SK-N-SH treated with all-trans-retinoic acid at 6 μM for 48 hours (cell line): ENCODE measurements at regions not wholly inside any gene's neighbourhood (a gene's known extent, or its start where the extent isn't known, plus 50 kb on each side); places are given as distances from the start of the nearest gene placed in this dataset.

Experiments
- GLIS3 ChIP-seq: fragments of 250-450 bp; sonication (Bioruptor Pico); IDR thresholded peaks from 2 replicates; pipeline ENCODE4 v1.5.0; 2020; ENCODE audit warnings: mild to moderate bottlenecking, moderate library complexity
- RARB ChIP-seq: fragments of 250-450 bp; sonication (Bioruptor Pico); IDR thresholded peaks from 2 replicates; pipeline ENCODE4 v1.8.0; 2021; ENCODE audit warnings: mild to moderate bottlenecking, moderate library complexity
- ZC3H10 ChIP-seq: fragments of 250-450 bp; sonication (Bioruptor Pico); IDR thresholded peaks from 2 replicates; pipeline ENCODE4 v1.5.1; 2021; ENCODE audit warnings: mild to moderate bottlenecking, moderate library complexity
- ZFP30 ChIP-seq: fragments of 450-650 bp; formaldehyde crosslinking; IDR thresholded peaks from 2 replicates; pipeline ENCODE4 v1.5.0; 2022; ENCODE audit warnings: mild to moderate bottlenecking, moderate library complexity
- ZNF565 ChIP-seq: fragments of 450-650 bp; formaldehyde crosslinking; conservative IDR thresholded peaks from 2 replicates; pipeline ENCODE4 v1.5.0; 2020; ENCODE audit warnings: low read depth, mild to moderate bottlenecking, moderate library complexity
- TF ChIP-seq, protein P1 (sequence below): fragments of 250-450 bp; sonication (Bioruptor Pico); IDR thresholded peaks from 2 replicates; pipeline ENCODE4 v1.5.1; 2021; ENCODE audit warnings: mild to moderate bottlenecking, moderate library complexity
- TF ChIP-seq, protein P2 (sequence below): fragments of 250-450 bp; sonication (Bioruptor Pico); IDR thresholded peaks from 2 replicates; pipeline ENCODE4 v1.5.1; 2020; ENCODE audit warnings: low read depth, mild to moderate bottlenecking, moderate library complexity

GRCh38 chr3:27596921-27597320, 112.7 kb upstream of the SLC4A7 start:
- TF ChIP-seq, protein P1, sequence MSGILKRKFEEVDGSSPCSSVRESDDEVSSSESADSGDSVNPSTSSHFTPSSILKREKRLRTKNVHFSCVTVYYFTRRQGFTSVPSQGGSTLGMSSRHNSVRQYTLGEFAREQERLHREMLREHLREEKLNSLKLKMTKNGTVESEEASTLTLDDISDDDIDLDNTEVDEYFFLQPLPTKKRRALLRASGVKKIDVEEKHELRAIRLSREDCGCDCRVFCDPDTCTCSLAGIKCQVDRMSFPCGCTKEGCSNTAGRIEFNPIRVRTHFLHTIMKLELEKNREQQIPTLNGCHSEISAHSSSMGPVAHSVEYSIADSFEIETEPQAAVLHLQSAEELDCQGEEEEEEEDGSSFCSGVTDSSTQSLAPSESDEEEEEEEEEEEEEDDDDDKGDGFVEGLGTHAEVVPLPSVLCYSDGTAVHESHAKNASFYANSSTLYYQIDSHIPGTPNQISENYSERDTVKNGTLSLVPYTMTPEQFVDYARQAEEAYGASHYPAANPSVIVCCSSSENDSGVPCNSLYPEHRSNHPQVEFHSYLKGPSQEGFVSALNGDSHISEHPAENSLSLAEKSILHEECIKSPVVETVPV (CRISPR knock-in tag), result no peak
- TF ChIP-seq, protein P2, sequence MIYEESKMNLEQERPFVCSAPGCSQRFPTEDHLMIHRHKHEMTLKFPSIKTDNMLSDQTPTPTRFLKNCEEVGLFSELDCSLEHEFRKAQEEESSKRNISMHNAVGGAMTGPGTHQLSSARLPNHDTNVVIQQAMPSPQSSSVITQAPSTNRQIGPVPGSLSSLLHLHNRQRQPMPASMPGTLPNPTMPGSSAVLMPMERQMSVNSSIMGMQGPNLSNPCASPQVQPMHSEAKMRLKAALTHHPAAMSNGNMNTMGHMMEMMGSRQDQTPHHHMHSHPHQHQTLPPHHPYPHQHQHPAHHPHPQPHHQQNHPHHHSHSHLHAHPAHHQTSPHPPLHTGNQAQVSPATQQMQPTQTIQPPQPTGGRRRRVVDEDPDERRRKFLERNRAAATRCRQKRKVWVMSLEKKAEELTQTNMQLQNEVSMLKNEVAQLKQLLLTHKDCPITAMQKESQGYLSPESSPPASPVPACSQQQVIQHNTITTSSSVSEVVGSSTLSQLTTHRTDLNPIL (CRISPR knock-in tag), result no peak
- TF ChIP-seq ZNF565 (CRISPR knock-in tag), result no peak
- TF ChIP-seq GLIS3, result no peak
- TF ChIP-seq RARB (CRISPR knock-in tag), result no peak
- TF ChIP-seq ZFP30 (CRISPR knock-in tag), result no peak
- TF ChIP-seq ZC3H10 (CRISPR knock-in tag), result no peak
